ENCODE measurements at regions not wholly inside any gene's neighbourhood (a gene's known extent, or its start where the extent isn't known, plus 50 kb on each side); places are given as distances from the start of the nearest gene placed in this dataset.

- TF ChIP-seq CTCF (IDR thresholded peaks at IDR 0.05), result no peak
- TF ChIP-seq POLR2A (IDR thresholded peaks at IDR 0.05), result no peak
Observed at GRCh38 chrX:113390531-113390930, 549.9 kb upstream of the AMOT start.

Measured in right lobe of liver (tissue), 4 donors.